ENCODE measurements at regions not wholly inside any gene's neighbourhood (a gene's known extent, or its start where the extent isn't known, plus 50 kb on each side); places are given as distances from the start of the nearest gene placed in this dataset.

- TF ChIP-seq, protein P1, sequence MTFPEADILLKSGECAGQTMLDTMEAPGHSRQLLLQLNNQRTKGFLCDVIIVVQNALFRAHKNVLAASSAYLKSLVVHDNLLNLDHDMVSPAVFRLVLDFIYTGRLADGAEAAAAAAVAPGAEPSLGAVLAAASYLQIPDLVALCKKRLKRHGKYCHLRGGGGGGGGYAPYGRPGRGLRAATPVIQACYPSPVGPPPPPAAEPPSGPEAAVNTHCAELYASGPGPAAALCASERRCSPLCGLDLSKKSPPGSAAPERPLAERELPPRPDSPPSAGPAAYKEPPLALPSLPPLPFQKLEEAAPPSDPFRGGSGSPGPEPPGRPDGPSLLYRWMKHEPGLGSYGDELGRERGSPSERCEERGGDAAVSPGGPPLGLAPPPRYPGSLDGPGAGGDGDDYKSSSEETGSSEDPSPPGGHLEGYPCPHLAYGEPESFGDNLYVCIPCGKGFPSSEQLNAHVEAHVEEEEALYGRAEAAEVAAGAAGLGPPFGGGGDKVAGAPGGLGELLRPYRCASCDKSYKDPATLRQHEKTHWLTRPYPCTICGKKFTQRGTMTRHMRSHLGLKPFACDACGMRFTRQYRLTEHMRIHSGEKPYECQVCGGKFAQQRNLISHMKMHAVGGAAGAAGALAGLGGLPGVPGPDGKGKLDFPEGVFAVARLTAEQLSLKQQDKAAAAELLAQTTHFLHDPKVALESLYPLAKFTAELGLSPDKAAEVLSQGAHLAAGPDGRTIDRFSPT (tag by site-specific recombination; IDR thresholded peaks at IDR 0.05): peak; percentile 71
- TF ChIP-seq HOXD13 (CRISPR knock-in tag; IDR thresholded peaks at IDR 0.05; ENCODE audit: borderline replicate concordance) (no peak), ZNF48 (tag by site-specific recombination; IDR thresholded peaks at IDR 0.05) (no peak), ZNF621 (tag by site-specific recombination; IDR thresholded peaks at IDR 0.05) (no peak), ZNF677 (tag by site-specific recombination; IDR thresholded peaks at IDR 0.05) (no peak), ZNF843 (tag by site-specific recombination; IDR thresholded peaks at IDR 0.05) (no peak), OSR2 (tag by site-specific recombination; IDR thresholded peaks at IDR 0.05) (no peak), HOXA7 (CRISPR knock-in tag; IDR thresholded peaks at IDR 0.05; ENCODE audit: borderline replicate concordance) (no peak), ZNF302 (tag by site-specific recombination; IDR thresholded peaks at IDR 0.05; ENCODE audit: low read depth) (no peak), ZNF423 (tag by site-specific recombination; IDR thresholded peaks at IDR 0.05) (no peak), ZNF660 (tag by site-specific recombination; IDR thresholded peaks at IDR 0.05) (peak; percentile 76; the same call in 1 of the 2 replicates), ZNF558 (tag by site-specific recombination; IDR thresholded peaks at IDR 0.05) (no peak), ZNF274 (IDR thresholded peaks at IDR 0.05; ENCODE audit: low read length) (no peak), ZNF274 (tag by site-specific recombination; IDR thresholded peaks at IDR 0.05; ENCODE audit: borderline replicate concordance) (no peak), ZSCAN30 (tag by site-specific recombination; IDR thresholded peaks at IDR 0.05) (no peak), ZNF514 (tag by site-specific recombination; IDR thresholded peaks at IDR 0.05) (no peak), OVOL3 (tag by site-specific recombination; IDR thresholded peaks at IDR 0.05) (no peak), SCRT2 (tag by site-specific recombination; IDR thresholded peaks at IDR 0.05) (0 out of 2 replicates have a peak, but pooled peaks have one; percentile 19), ZBTB17 (tag by site-specific recombination; IDR thresholded peaks at IDR 0.05) (peak; percentile 20; the same call in 1 of the 2 replicates), ZNF830 (tag by site-specific recombination; IDR thresholded peaks at IDR 0.05; ENCODE audit: low read depth) (no peak), TSHZ1 (tag by site-specific recombination; IDR thresholded peaks at IDR 0.05; ENCODE audit: borderline replicate concordance) (no peak), ZFP37 (tag by site-specific recombination; IDR thresholded peaks at IDR 0.05) (no peak; the same call in 1 of the 2 replicates), ZNF777 (tag by site-specific recombination; IDR thresholded peaks at IDR 0.05; ENCODE audit: borderline replicate concordance) (no peak), ZNF610 (tag by site-specific recombination; IDR thresholded peaks at IDR 0.05; ENCODE audit: borderline replicate concordance) (no peak), ZNF280C (tag by site-specific recombination; IDR thresholded peaks at IDR 0.05) (no peak), SP7 (tag by site-specific recombination; IDR thresholded peaks at IDR 0.05) (peak; percentile 94), ZNF202 (tag by site-specific recombination; IDR thresholded peaks at IDR 0.05; ENCODE audit: borderline replicate concordance) (no peak)
- TF ChIP-seq, protein P2, sequence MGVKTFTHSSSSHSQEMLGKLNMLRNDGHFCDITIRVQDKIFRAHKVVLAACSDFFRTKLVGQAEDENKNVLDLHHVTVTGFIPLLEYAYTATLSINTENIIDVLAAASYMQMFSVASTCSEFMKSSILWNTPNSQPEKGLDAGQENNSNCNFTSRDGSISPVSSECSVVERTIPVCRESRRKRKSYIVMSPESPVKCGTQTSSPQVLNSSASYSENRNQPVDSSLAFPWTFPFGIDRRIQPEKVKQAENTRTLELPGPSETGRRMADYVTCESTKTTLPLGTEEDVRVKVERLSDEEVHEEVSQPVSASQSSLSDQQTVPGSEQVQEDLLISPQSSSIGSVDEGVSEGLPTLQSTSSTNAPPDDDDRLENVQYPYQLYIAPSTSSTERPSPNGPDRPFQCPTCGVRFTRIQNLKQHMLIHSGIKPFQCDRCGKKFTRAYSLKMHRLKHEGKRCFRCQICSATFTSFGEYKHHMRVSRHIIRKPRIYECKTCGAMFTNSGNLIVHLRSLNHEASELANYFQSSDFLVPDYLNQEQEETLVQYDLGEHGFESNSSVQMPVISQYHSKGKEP (tag by site-specific recombination; IDR thresholded peaks at IDR 0.05): no peak
- TF ChIP-seq, protein P3, sequence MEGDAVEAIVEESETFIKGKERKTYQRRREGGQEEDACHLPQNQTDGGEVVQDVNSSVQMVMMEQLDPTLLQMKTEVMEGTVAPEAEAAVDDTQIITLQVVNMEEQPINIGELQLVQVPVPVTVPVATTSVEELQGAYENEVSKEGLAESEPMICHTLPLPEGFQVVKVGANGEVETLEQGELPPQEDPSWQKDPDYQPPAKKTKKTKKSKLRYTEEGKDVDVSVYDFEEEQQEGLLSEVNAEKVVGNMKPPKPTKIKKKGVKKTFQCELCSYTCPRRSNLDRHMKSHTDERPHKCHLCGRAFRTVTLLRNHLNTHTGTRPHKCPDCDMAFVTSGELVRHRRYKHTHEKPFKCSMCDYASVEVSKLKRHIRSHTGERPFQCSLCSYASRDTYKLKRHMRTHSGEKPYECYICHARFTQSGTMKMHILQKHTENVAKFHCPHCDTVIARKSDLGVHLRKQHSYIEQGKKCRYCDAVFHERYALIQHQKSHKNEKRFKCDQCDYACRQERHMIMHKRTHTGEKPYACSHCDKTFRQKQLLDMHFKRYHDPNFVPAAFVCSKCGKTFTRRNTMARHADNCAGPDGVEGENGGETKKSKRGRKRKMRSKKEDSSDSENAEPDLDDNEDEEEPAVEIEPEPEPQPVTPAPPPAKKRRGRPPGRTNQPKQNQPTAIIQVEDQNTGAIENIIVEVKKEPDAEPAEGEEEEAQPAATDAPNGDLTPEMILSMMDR (tag by site-specific recombination; IDR thresholded peaks at IDR 0.05): peak; percentile 47; the same call in 1 of the 2 replicates
These were observed 95.7 kb upstream of the VANGL1 start (continued) for GRCh38 chr1:115545791-115546733.
